ENCODE measurements at regions not wholly inside any gene's neighbourhood (a gene's known extent, or its start where the extent isn't known, plus 50 kb on each side); places are given as distances from the start of the nearest gene placed in this dataset.

DNA sequence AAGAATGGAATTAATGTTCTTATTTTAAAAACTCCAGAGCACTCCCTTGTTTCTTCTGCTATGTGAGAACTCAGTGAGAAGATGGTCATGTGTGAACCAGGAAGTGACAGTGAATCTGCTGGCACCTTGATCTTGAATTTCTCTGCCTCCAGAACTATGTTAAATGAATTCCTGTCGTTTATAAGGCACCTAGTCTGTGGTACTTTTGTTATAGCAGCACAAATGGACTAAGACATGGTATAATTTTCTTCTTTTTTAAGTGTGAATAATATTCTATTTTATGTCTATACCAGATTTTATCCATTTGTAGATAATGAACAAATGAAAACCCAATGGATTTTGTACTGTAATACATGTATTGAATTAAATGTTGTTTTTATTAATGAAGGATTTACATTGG is 601.9 kb upstream of the REG3G start:
- no peaks in the 10 kb centered on the region for H3K79me2 ChIP-seq (ENCODE audit: insufficient read depth, low read length)
- no peak overlapping the region for H3K9ac ChIP-seq (ENCODE audit: insufficient read depth, low read length, poor library complexity, severe bottlenecking)
- H3K4me1 Mint-ChIP-seq: no peaks in the 10 kb centered on the region
- TF ChIP-seq, protein P1, sequence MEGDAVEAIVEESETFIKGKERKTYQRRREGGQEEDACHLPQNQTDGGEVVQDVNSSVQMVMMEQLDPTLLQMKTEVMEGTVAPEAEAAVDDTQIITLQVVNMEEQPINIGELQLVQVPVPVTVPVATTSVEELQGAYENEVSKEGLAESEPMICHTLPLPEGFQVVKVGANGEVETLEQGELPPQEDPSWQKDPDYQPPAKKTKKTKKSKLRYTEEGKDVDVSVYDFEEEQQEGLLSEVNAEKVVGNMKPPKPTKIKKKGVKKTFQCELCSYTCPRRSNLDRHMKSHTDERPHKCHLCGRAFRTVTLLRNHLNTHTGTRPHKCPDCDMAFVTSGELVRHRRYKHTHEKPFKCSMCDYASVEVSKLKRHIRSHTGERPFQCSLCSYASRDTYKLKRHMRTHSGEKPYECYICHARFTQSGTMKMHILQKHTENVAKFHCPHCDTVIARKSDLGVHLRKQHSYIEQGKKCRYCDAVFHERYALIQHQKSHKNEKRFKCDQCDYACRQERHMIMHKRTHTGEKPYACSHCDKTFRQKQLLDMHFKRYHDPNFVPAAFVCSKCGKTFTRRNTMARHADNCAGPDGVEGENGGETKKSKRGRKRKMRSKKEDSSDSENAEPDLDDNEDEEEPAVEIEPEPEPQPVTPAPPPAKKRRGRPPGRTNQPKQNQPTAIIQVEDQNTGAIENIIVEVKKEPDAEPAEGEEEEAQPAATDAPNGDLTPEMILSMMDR (IDR thresholded peaks at IDR 0.05): no peak
- H3K36me3 ChIP-seq (replicated peaks in 1 of 2; ENCODE audit: control insufficient read depth in 1 of 2, insufficient read depth in 2 of 2, low read length in 2 of 2): no peaks in the 10 kb centered on the region
- no peaks in the 10 kb centered on the region for H3K27me3 ChIP-seq (ENCODE audit: control insufficient read depth in 2 of 2, insufficient read depth in 2 of 2, low read length in 2 of 2)
- no peaks in the 10 kb centered on the region for H4K20me1 ChIP-seq (ENCODE audit: insufficient read depth, low read length)
- no peak overlapping the region for H3K4me3 ChIP-seq (replicated peaks in 1 of 3; ENCODE audit: low read depth in 2 of 3, low read length in 3 of 3)
- no peak overlapping the region for H3K27ac ChIP-seq (ENCODE audit: low read depth in 1 of 2, low read length in 2 of 2)
- H3K36me3 Mint-ChIP-seq: no peaks in the 10 kb centered on the region
- intact Hi-C loops (cut with micrococcal nuclease): no loop called here
- no peak overlapping the region for H2AFZ ChIP-seq (ENCODE audit: insufficient read depth, low read depth, low read length, poor library complexity, severe bottlenecking)
- no peaks in the 10 kb centered on the region for H3K9me3 Mint-ChIP-seq
- no peaks in the 10 kb centered on the region for H3K4me1 ChIP-seq (ENCODE audit: control insufficient read depth in 1 of 2, insufficient read depth in 2 of 2, low read length in 2 of 2)
- H3K4me2 ChIP-seq (replicated peaks; ENCODE audit: extremely low read depth, low read length, poor library complexity, severe bottlenecking): no peak overlapping the region
- H3K27me3 Mint-ChIP-seq (ENCODE audit: low read depth in 3 of 3): no peaks in the 10 kb centered on the region
- H3K27ac Mint-ChIP-seq: no peak overlapping the region
- H3K4me3 Mint-ChIP-seq: no peak overlapping the region
- WGBS (ENCODE audit: insufficient coverage): no CpG with 5 or more reads among the region's 1 CpG
- no peaks in the 10 kb centered on the region for H3K9me3 ChIP-seq (replicated peaks in 1 of 2; ENCODE audit: control insufficient read depth in 1 of 2, insufficient read depth in 1 of 2, low read length in 2 of 2)
- DNase-seq: no peak

DNA sequence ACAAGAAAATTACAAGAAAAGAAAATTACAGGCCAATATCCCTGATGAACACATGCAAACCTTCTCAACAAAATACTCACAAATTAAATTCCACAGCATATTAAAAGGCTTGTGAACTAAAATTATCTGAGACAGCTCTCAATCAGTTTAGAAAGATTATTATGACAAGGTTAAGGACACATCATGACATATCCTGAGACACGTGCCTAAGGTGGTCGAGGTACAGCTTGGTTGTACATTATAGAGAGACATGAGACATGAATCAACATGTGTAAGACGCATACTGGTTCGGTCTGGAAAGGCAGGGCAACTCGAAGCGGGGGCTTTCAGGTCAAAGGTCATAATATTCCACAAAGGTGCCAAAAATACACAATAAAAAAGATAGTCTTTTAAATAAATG is 598.3 kb upstream of the REG3G start:
- no peaks in the 10 kb centered on the region for H3K4me1 Mint-ChIP-seq
- H3K4me3 Mint-ChIP-seq: no peak overlapping the region
- no peak overlapping the region for H3K27ac Mint-ChIP-seq
- Histone ChIP-seq H3K27me3 (ENCODE audit: control insufficient read depth in 2 of 2, insufficient read depth in 2 of 2, low read length in 2 of 2) (no peaks in the 10 kb centered on the region), H3K9me3 (replicated peaks in 1 of 2; ENCODE audit: control insufficient read depth in 1 of 2, insufficient read depth in 1 of 2, low read length in 2 of 2) (no peaks in the 10 kb centered on the region), H3K9ac (ENCODE audit: insufficient read depth, low read length, poor library complexity, severe bottlenecking) (no peak overlapping the region), H3K4me3 (replicated peaks in 1 of 3; ENCODE audit: low read depth in 2 of 3, low read length in 3 of 3) (no peak overlapping the region), H2AFZ (ENCODE audit: insufficient read depth, low read depth, low read length, poor library complexity, severe bottlenecking) (no peak overlapping the region), H3K4me2 (replicated peaks; ENCODE audit: extremely low read depth, low read length, poor library complexity, severe bottlenecking) (no peak overlapping the region), H3K79me2 (ENCODE audit: insufficient read depth, low read length) (no peaks in the 10 kb centered on the region), H3K27ac (ENCODE audit: low read depth in 1 of 2, low read length in 2 of 2) (no peak overlapping the region), H3K4me1 (ENCODE audit: control insufficient read depth in 1 of 2, insufficient read depth in 2 of 2, low read length in 2 of 2) (no peaks in the 10 kb centered on the region), H3K36me3 (replicated peaks in 1 of 2; ENCODE audit: control insufficient read depth in 1 of 2, insufficient read depth in 2 of 2, low read length in 2 of 2) (no peaks in the 10 kb centered on the region), H4K20me1 (ENCODE audit: insufficient read depth, low read length) (no peaks in the 10 kb centered on the region)
- no peaks in the 10 kb centered on the region for H3K36me3 Mint-ChIP-seq
- H3K27me3 Mint-ChIP-seq (ENCODE audit: low read depth in 3 of 3): no peaks in the 10 kb centered on the region
- 94% methylated on average over 2 of the region's 6 CpGs for WGBS (ENCODE audit: insufficient coverage)
- intact Hi-C loops (cut with micrococcal nuclease): no loop called here
- DNase-seq: no peak
- TF ChIP-seq, protein P1 (IDR thresholded peaks at IDR 0.05): no peak
- no peaks in the 10 kb centered on the region for H3K9me3 Mint-ChIP-seq

All from CD14-positive monocyte (primary cell).